KOPT-K1 (cell line): ENCODE measurements at regions not wholly inside any gene's neighbourhood (a gene's known extent, or its start where the extent isn't known, plus 50 kb on each side); places are given as distances from the start of the nearest gene placed in this dataset.
"Not testable (repeated sequence)": the region's sequence is repeated elsewhere in the genome, so short reads cannot be mapped to it uniquely, and the experiment has no call there.

Source experiments
- H3K27ac ChIP-seq: fragments of 200-600 bp; sonication (generic); 2 replicates; pipeline ENCODE4 v1.5.1; 2016; ENCODE audit warnings: antibody characterized with exemption, mild to moderate bottlenecking, low read depth, low read length; ENCODE audit not compliant: poor library complexity, severe bottlenecking
- H3K36me3 ChIP-seq: fragments of 200-600 bp; sonication (generic); 2 replicates; pipeline ENCODE4 v1.5.1; 2017; ENCODE audit warnings: antibody characterized with exemption, mild to moderate bottlenecking, low read length, moderate library complexity; ENCODE audit not compliant: insufficient read depth
- H3K9me3 ChIP-seq: fragments of 200-600 bp; sonication (generic); 2 replicates; pipeline ENCODE4 v1.5.1; 2017; ENCODE audit warnings: antibody characterized with exemption, low read length, mild to moderate bottlenecking; ENCODE audit not compliant: insufficient read depth, poor library complexity, severe bottlenecking

DNA sequence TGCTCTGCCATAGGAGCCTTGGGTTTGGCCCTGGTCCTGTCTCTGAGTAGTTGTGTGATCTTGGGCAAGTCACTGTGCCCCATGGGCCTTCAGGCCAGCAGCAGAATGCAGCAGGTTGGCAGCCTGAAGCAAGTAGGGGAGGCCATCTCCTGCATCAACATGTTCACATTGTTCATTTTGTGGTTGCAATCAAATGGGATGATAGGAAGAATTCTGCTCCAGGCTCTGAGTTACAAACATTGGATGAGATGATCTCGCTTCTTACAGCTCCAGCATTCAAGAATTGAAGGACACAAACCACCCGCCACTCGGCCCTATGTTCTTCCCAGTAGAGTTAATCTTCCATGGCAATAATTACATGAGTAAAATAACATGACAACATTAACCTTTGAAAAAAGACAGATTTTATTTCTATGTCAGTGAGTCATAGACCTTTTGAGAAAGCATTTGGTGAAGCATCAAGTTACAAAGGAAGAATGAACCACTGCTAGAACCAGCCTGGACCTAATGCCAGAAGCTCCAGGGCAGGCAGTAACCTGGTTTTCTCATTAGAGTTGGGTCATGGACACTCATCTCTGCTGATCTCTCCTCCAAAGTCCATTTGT lies 308.3 kb upstream of the NCAM1 start:
- H3K36me3 ChIP-seq: no peaks in the 10 kb centered on the region
- H3K9me3 ChIP-seq: no peaks in the 10 kb centered on the region
- H3K27ac ChIP-seq: no peak overlapping the region

DNA sequence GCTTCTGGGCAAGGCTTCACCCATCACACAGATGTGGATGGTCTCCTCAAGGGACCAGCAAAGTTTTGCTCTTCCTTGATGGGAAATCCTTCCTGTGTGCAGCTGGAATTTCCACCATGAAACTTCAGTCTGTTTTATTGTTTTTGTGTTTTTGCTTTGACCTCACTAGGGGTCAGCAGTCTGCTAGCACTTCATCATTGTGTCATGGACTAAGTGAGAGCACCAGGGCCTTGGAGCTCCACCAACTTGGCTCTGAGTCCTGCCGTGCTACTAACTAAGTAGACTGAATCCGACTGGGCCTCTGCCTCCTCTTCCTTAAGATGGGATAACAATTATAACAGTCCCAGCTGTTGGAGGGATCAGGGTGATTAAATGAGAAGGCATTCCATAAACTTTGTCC lies 305.8 kb upstream of the NCAM1 start:
- H3K27ac ChIP-seq: no peak overlapping the region
- H3K9me3 ChIP-seq: no peaks in the 10 kb centered on the region
- no peaks in the 10 kb centered on the region for H3K36me3 ChIP-seq

DNA sequence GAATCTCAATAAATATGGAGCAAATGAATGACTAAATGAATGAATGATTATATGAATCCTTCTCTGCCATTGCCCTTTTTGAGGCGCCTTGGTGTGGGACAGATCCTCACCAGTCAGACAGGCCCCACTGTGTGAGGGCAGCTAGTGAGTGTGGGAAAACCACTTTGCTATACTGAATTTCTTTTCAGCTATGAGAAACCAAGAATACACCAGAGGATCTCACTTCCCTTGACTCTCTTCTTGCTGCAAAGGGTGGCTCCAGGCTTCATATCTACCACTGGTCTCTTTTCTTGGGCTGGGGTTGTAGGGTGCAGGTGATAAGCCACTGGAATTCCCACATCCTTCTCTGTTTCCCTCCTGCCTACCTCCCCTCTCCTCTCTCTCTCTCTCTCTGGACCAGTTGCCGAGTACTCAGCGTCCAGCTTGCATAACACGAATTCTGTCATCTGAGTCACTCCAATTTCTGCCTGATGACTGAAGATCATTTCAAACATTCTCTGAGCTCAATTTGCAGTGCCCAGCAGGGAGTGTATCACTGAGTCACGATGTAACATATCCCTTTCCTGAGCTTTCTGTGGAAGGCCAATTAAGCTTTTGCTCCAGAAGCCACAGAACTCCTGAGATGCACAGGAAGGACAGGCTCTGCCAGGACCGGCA lies 304.3 kb upstream of the NCAM1 start:
- no peaks in the 10 kb centered on the region for H3K9me3 ChIP-seq
- H3K36me3 ChIP-seq: no peaks in the 10 kb centered on the region
- no peak overlapping the region for H3K27ac ChIP-seq

DNA sequence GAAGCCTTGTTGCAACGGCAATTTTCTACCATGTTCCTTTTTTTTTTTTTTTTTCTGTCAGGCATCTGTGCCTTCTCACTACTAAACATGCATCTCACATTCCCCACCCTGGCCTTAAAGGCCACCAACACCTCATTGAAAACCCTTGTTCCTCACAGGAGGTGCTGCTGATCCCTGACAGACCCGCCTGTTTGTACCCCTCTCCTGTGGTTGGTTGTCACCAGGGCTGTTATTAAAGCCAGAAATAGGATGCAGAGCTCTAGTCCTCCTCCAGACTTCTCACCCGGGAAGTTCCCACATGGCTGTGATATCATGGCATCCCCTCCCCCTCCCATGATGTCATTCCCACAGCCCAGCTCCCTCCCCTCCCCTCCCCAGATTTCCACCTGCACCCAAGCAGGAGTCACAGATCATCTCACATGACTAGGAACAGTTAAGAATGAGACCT lies 302.8 kb upstream of the NCAM1 start:
- Histone ChIP-seq H3K9me3 (no peaks in the 10 kb centered on the region), H3K27ac (no peak overlapping the region), H3K36me3 (no peaks in the 10 kb centered on the region)

GRCh38 chr11:112661146-112661545 lies 300.1 kb upstream of the NCAM1 start:
- no peaks in the 10 kb centered on the region for H3K36me3 ChIP-seq
- H3K27ac ChIP-seq: no peak overlapping the region
- no peaks in the 10 kb centered on the region for H3K9me3 ChIP-seq

- no peaks in the 10 kb centered on the region for H3K9me3 ChIP-seq
- H3K36me3 ChIP-seq: no peaks in the 10 kb centered on the region
- no peak overlapping the region for H3K27ac ChIP-seq
These were observed 299.6 kb upstream of the NCAM1 start for GRCh38 chr11:112661571-112661970.

DNA sequence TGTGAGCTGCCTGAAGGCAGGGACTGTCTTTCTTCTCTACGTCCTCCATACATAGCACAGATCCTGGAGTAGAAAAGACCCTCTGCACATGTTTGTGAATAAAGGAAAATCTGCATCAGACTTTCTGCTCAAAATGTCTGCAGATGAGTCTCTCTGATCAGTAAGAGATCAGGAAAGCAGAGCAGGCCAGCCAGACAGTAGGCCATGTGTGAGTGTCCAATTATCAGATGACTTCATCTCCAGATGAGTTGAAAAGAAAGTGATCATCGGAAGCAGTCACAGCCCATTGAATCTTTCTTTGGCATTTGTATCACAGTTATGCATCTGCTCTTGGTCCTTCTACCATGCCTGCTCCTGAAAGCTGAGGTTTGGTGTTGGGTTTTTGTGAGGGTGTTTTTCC lies 298.7 kb upstream of the NCAM1 start:
- Histone ChIP-seq H3K27ac (no peak overlapping the region), H3K36me3 (no peaks in the 10 kb centered on the region), H3K9me3 (no peaks in the 10 kb centered on the region)

DNA sequence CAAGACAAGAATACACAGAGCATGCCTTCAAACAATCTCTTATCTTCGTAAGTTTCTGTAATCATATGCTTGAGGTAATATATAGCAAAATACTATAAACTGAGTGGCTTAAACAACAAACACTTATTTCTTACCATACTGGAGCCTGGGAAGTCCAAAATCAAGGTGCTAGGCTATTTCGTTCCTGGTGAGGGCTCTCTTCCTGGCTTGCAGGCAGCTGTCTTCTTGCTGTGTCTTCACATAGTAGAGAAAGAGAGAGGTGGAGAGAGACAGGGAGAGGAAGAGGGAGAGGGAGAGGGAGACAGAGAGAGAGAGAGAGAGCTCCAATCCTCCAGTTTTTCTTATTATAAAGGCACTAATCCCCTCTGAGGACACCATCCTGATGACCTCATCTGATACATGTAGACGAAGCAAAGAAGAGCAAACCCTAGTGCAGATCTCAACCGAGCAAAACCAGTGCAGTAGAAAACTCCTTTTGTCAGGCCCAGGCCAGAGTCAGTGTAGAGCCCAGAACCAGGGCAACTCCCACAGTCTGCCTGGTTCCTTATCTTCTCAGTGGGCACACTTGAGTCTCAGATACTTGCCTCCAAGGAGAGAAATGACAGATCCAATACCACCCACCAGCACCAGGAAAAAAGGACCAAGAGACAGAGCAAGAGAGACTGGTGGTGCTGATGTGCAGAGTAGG lies 297.1 kb upstream of the NCAM1 start:
- H3K9me3 ChIP-seq: no peaks in the 10 kb centered on the region
- no peaks in the 10 kb centered on the region for H3K36me3 ChIP-seq
- no peak overlapping the region for H3K27ac ChIP-seq

GRCh38 chr11:112665291-112665690 lies 295.9 kb upstream of the NCAM1 start:
- no peaks in the 10 kb centered on the region for H3K9me3 ChIP-seq
- H3K27ac ChIP-seq: no peak overlapping the region
- H3K36me3 ChIP-seq: no peaks in the 10 kb centered on the region

GRCh38 chr11:112666253-112666652 lies 295.0 kb upstream of the NCAM1 start:
- H3K9me3 ChIP-seq: no peaks in the 10 kb centered on the region
- no peaks in the 10 kb centered on the region for H3K36me3 ChIP-seq
- H3K27ac ChIP-seq: no peak overlapping the region

- no peak overlapping the region for H3K27ac ChIP-seq
- H3K36me3 ChIP-seq: no peaks in the 10 kb centered on the region
These were observed 290.2 kb upstream of the NCAM1 start for GRCh38 chr11:112670806-112671570.

DNA sequence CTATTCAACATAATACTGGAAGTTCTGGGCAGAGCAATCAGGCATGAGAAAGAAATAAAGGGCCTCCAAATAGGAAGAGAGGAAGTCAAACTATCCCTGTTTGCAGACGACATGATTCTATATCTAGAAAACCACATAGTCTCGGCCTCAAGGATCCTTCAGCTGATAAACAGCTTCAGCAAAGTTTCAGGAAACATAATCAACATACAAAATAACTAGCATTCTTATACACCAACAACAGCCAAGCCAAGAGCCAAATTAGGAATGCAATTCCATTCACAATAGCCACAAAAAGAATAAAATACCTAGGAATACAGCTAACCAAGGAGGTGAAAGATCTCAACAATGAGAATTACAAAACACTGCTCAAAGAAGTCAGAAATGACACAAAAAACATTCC lies 287.8 kb upstream of the NCAM1 start:
- not testable (repeated sequence) for H3K9me3 ChIP-seq, H3K36me3 ChIP-seq, H3K27ac ChIP-seq

More at GRCh38 chr11:112670806-112671570, 290.2 kb upstream of the NCAM1 start:
- no peaks in the 10 kb centered on the region for H3K9me3 ChIP-seq

DNA sequence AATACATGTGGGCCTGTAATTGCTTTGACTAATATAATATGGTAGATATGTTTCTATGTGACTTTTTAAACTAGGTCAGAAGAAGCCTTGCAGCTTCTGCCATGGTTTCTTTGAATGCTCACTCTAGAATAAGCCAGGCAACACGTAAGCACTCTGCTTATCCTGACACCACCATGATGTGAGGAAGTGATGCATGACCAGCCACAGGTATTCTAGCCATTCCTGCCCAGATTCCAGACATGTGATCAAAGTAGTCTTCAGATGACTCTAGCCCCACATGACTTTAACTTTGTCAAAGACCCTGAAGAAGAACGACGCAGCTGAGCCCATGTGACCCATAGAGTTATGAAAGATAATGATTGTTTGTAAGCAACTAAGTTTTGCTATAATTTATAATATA lies 276.1 kb upstream of the NCAM1 start:
- Histone ChIP-seq H3K27ac (no peak overlapping the region), H3K9me3 (no peaks in the 10 kb centered on the region), H3K36me3 (no peaks in the 10 kb centered on the region)

- Histone ChIP-seq H3K36me3 (no peaks in the 10 kb centered on the region), H3K9me3 (no peaks in the 10 kb centered on the region), H3K27ac (no peak overlapping the region)
These were observed 271.4 kb upstream of the NCAM1 start for GRCh38 chr11:112689851-112690250.

GRCh38 chr11:112693781-112694180 lies 267.4 kb upstream of the NCAM1 start:
- Histone ChIP-seq H3K9me3 (no peaks in the 10 kb centered on the region), H3K36me3 (no peaks in the 10 kb centered on the region), H3K27ac (no peak overlapping the region)
